ENCODE measurements at regions not wholly inside any gene's neighbourhood (a gene's known extent, or its start where the extent isn't known, plus 50 kb on each side); places are given as distances from the start of the nearest gene placed in this dataset.

GRCh38 chr22:49548356-49549202, 279.1 kb downstream of the BRD1 start:
- no peak for DNase-seq (ENCODE audit: low spot score)

GRCh38 chr22:49547751-49548239, 279.9 kb downstream of the BRD1 start:
- DNase-seq (ENCODE audit: low spot score) = no peak

GRCh38 chr22:49546811-49547585, 280.7 kb downstream of the BRD1 start:
- DNase-seq (ENCODE audit: low spot score) = no peak

GRCh38 chr22:49545606-49546005, 282.1 kb downstream of the BRD1 start:
- DNase-seq (ENCODE audit: low spot score) = no peak

- DNase-seq (ENCODE audit: low spot score) = no peak
Measured at GRCh38 chr22:49544286-49544685, 283.4 kb downstream of the BRD1 start.

GRCh38 chr22:49543876-49544275, 283.8 kb downstream of the BRD1 start:
- no peak for DNase-seq (ENCODE audit: low spot score)

GRCh38 chr22:49541693-49542230, 285.9 kb downstream of the BRD1 start:
- DNase-seq (ENCODE audit: low spot score) = no peak

- no peak for DNase-seq (ENCODE audit: low spot score)
Measured at GRCh38 chr22:49540913-49541692, 286.6 kb downstream of the BRD1 start.

GRCh38 chr22:49540084-49540912, 287.4 kb downstream of the BRD1 start:
- no peak for DNase-seq (ENCODE audit: low spot score)

GRCh38 chr22:49538006-49538405, 289.7 kb downstream of the BRD1 start:
- DNase-seq (ENCODE audit: low spot score) = no peak

GRCh38 chr22:49536571-49537131, 291.0 kb downstream of the BRD1 start:
- no peak for DNase-seq (ENCODE audit: low spot score)

- DNase-seq (ENCODE audit: low spot score) = no peak
Measured at GRCh38 chr22:49535527-49536125, 292.0 kb downstream of the BRD1 start.

- DNase-seq (ENCODE audit: low spot score) = no peak
Measured at GRCh38 chr22:49535126-49535525, 292.5 kb downstream of the BRD1 start.

- DNase-seq (ENCODE audit: low spot score) = no peak
Measured at GRCh38 chr22:49534386-49534785, 293.3 kb downstream of the BRD1 start.

GRCh38 chr22:49533886-49534285, 293.8 kb downstream of the BRD1 start:
- DNase-seq (ENCODE audit: low spot score) = no peak

- no peak for DNase-seq (ENCODE audit: low spot score)
Measured at GRCh38 chr22:49532869-49533802, 294.5 kb downstream of the BRD1 start.

- peak; percentile 59 for DNase-seq (ENCODE audit: low spot score)
Measured at GRCh38 chr22:49531368-49531791, 296.3 kb downstream of the BRD1 start.

- DNase-seq (ENCODE audit: low spot score) = no peak
Measured at GRCh38 chr22:49530671-49531367, 296.9 kb downstream of the BRD1 start.

GRCh38 chr22:49528420-49528720, 299.3 kb downstream of the BRD1 start:
- no peak for DNase-seq (ENCODE audit: low spot score)
